ENCODE measurements at regions not wholly inside any gene's neighbourhood (a gene's known extent, or its start where the extent isn't known, plus 50 kb on each side); places are given as distances from the start of the nearest gene placed in this dataset.

GRCh38 chr5:36502608-36503007 lies 103.8 kb upstream of the SLC1A3 start:
- Histone ChIP-seq H2BK15ac (ENCODE audit: low read depth, low read length) (no peak overlapping the region), H3K14ac (replicated peaks; ENCODE audit: low read depth, low read length) (no peak overlapping the region), H4K8ac (ENCODE audit: low read depth in 2 of 2, low read length in 2 of 2) (no peak overlapping the region), H4K20me1 (ENCODE audit: insufficient read depth, low read length) (no peaks in the 10 kb centered on the region), H2BK120ac (ENCODE audit: low read depth, low read length) (0 out of 2 replicates have a peak overlapping the region, but pooled peaks have one; percentile 76), H2BK20ac (ENCODE audit: low read depth, low read length) (peak overlapping the region; percentile 57; the same call in 1 of the 2 replicates), H3K9me3 (ENCODE audit: control insufficient read depth, insufficient read depth, low read length) (no peaks in the 10 kb centered on the region), H3K79me1 (ENCODE audit: low read depth in 1 of 2, low read length in 2 of 2) (no peaks in the 10 kb centered on the region), H3K36me3 (ENCODE audit: control insufficient read depth, insufficient read depth, low read length) (no peaks in the 10 kb centered on the region), H2AK9ac (replicated peaks; ENCODE audit: low read depth, low read length, poor library complexity) (no peak overlapping the region), H4K5ac (ENCODE audit: low read depth, low read length) (no peak overlapping the region), H2AK5ac (ENCODE audit: low read depth, low read length) (no peak overlapping the region), H3K4me3 (ENCODE audit: insufficient read depth, low read depth, low read length) (no peak overlapping the region), H2BK5ac (ENCODE audit: low read depth, low read length, poor library complexity, severe bottlenecking) (no peak overlapping the region), H3K9ac (ENCODE audit: low read depth, low read length) (no peak overlapping the region), H3K9me1 (ENCODE audit: insufficient read depth, low read length) (no peaks in the 10 kb centered on the region; the same call in 1 of the 2 replicates), H2AFZ (replicated peaks; ENCODE audit: low read length, poor library complexity) (no peak overlapping the region), H3K4me1 (ENCODE audit: control insufficient read depth, insufficient read depth, low read length) (peaks cover 6% of the 10 kb centered on the region; the same call in 1 of the 2 replicates), H3K23ac (ENCODE audit: low read depth, low read length) (no peak overlapping the region), H3K18ac (ENCODE audit: low read depth, low read length) (no peak overlapping the region), H3K27ac (ENCODE audit: insufficient read depth, low read length) (no peak overlapping the region), H3K27me3 (ENCODE audit: control insufficient read depth, insufficient read depth, low read length) (peaks cover 6% of the 10 kb centered on the region), H3K4me2 (ENCODE audit: low read depth, low read length) (no peak overlapping the region), H4K91ac (ENCODE audit: insufficient read depth, low read depth, low read length) (no peak overlapping the region), H3K56ac (ENCODE audit: extremely low read depth, insufficient read depth, low read length) (no peak overlapping the region), H3K4ac (ENCODE audit: low read depth, low read length) (no peak overlapping the region)
- DNase-seq (peak; percentile 82), ATAC-seq (ENCODE audit: low read depth) (peak; percentile 93)
- in situ Hi-C loops (cut with MboI; ENCODE audit: low sequenced_read_pairs) (loop anchor here (10.0 kb wide), 2 partner anchors 88 to 192 kb away; no protein-coding TSS in a partner anchor), intact Hi-C loops (cut with micrococcal nuclease) (loop anchor here (10.0 kb wide), 1 partner anchor 538 kb away; no protein-coding TSS in a partner anchor), dilution Hi-C loops (cut with HindIII; ENCODE audit: low sequenced_read_pairs, unreplicated experiment) (no loop called here)
- 0% methylated on average over 1 of the region's 6 CpGs; no CpG with 5 or more reads in 1 of the 2 experiments for WGBS, 2 experiments (ENCODE audit: extremely low coverage in 2 of 2, insufficient read length in 1 of 2)
- POLR2A ChIA-PET (ENCODE audit: unreplicated experiment), result no interaction called here
- TF ChIP-seq CEBPB (IDR thresholded peaks at IDR 0.05; ENCODE audit: low read depth, low read length) (no peak), MAFK (IDR thresholded peaks at IDR 0.05; ENCODE audit: low read depth, low read length) (no peak), BHLHE40 (IDR thresholded peaks at IDR 0.05; ENCODE audit: low read depth, low read length) (peak; percentile 80), RAD21 (IDR thresholded peaks at IDR 0.05; ENCODE audit: low read length) (no peak), USF2 (IDR thresholded peaks at IDR 0.05; ENCODE audit: low read depth, low read length) (peak; percentile 12; the same call in 1 of the 2 replicates), CHD1 (IDR thresholded peaks at IDR 0.05; ENCODE audit: low read depth, low read length) (no peak)
- CTCF ChIA-PET, result interaction anchor here (0.7 to 1.3 kb wide), 2 partner anchors 23 to 181 kb away, joined by 3 read pairs; no protein-coding TSS in a partner anchor
- no TSS peak for BruUV-seq (replicated peaks)

All from IMR-90 (cell line).